Testis (tissue), 2 donors: ENCODE measurements at regions not wholly inside any gene's neighbourhood (a gene's known extent, or its start where the extent isn't known, plus 50 kb on each side); places are given as distances from the start of the nearest gene placed in this dataset.

Experiments used
- DNase-seq: peaks from one replicate; pipeline ENCODE4 v3.0.0-alpha.2; 2019
- H3K27ac ChIP-seq, 2 donors: fragments of 200-600 bp; sonication (generic); one replicate each; pipeline ENCODE4 v1.5.1; 2019
- H3K27me3 ChIP-seq: fragments of 200-600 bp; sonication (generic); one replicate; pipeline ENCODE4 v1.5.1; 2019
- H3K36me3 ChIP-seq: fragments of 200-600 bp; sonication (generic); one replicate; pipeline ENCODE4 v1.5.1; 2017; ENCODE audit warnings: low read depth; ENCODE audit errors: missing control alignments
- H3K4me1 ChIP-seq: fragments of 200-600 bp; sonication (generic); one replicate; pipeline ENCODE4 v1.5.1; 2019
- H3K4me3 ChIP-seq, 2 donors: fragments of 200-600 bp; sonication (generic); one replicate each; pipeline ENCODE4 v1.5.1; 2017 to 2019
- H3K9me3 ChIP-seq: fragments of 200-600 bp; sonication (generic); one replicate; pipeline ENCODE4 v1.5.1; 2017
- POLR2A ChIP-seq: fragments of 450-650 bp; IDR thresholded peaks from one replicate; pipeline ENCODE4 v1.6.1; 2017; ENCODE audit warnings: antibody characterized with exemption, mild to moderate bottlenecking, moderate library complexity
- WGBS, 2 donors: methylation state at CpG; one replicate each; pipeline ENCODE4 v1.1.5; 2018; 5-methylcytosine and 5-hydroxymethylcytosine counted together
- intact Hi-C: fragments of 100-400 bp; cut with DNase I; formaldehyde crosslinking; loops from one replicate; pipeline ENCODE4 v1.15.1; 2023; ENCODE audit warnings: low total_unique reads
- TF ChIP-seq, protein P1 (sequence below), 3 experiments: fragments of 450-650 bp in 2 of 3; fragments of 200-600 bp in 1 of 3; sonication (generic) in 1 of 3; IDR thresholded peaks; one replicate each; pipeline ENCODE4 v1.5.1; 2016 to 2019; ENCODE audit warnings: antibody characterized with exemption in 3 of 3, mild to moderate bottlenecking in 2 of 3, moderate library complexity in 1 of 3

- Histone ChIP-seq H3K27ac (no peak overlapping the region), H3K4me3 (no peak overlapping the region), H3K9me3 (no peaks in the 10 kb centered on the region), H3K36me3 (no peaks in the 10 kb centered on the region), H3K4me1 (no peaks in the 10 kb centered on the region), H3K27me3 (no peaks in the 10 kb centered on the region)
- intact Hi-C loops: no loop called here
- no peak for TF ChIP-seq POLR2A
- TF ChIP-seq, protein P1, sequence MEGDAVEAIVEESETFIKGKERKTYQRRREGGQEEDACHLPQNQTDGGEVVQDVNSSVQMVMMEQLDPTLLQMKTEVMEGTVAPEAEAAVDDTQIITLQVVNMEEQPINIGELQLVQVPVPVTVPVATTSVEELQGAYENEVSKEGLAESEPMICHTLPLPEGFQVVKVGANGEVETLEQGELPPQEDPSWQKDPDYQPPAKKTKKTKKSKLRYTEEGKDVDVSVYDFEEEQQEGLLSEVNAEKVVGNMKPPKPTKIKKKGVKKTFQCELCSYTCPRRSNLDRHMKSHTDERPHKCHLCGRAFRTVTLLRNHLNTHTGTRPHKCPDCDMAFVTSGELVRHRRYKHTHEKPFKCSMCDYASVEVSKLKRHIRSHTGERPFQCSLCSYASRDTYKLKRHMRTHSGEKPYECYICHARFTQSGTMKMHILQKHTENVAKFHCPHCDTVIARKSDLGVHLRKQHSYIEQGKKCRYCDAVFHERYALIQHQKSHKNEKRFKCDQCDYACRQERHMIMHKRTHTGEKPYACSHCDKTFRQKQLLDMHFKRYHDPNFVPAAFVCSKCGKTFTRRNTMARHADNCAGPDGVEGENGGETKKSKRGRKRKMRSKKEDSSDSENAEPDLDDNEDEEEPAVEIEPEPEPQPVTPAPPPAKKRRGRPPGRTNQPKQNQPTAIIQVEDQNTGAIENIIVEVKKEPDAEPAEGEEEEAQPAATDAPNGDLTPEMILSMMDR (IDR thresholded peaks at IDR 0.05): no peak
- DNase-seq: no peak
These were observed 181.8 kb upstream of the FERD3L start for GRCh38 chr7:19327018-19327417.

DNA sequence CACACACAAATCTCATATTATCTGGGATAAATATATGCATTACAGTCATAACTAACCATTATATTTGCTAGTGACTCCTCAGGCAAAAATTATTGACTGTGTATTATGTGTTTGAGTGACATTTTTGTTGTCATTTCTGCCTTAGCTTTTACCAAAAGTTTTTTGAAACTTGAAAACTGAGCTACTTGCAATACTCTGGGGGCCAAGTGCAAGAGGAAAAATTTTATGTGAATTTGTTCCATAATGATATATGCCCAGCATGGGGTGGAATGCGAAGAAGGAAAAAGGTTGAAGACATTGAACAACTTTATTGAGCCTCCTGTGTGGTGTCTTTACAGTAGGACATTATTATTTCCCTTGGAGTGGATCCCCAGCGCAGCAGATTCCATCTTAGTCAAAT is 176.8 kb upstream of the FERD3L start:
- Histone ChIP-seq H3K27me3 (no peaks in the 10 kb centered on the region), H3K9me3 (no peaks in the 10 kb centered on the region), H3K27ac (no peak overlapping the region), H3K4me3 (no peak overlapping the region), H3K4me1 (no peaks in the 10 kb centered on the region), H3K36me3 (no peaks in the 10 kb centered on the region)
- 86 to 87% methylated on average over 2 of the region's 2 CpGs for WGBS, 2 donors
- intact Hi-C loops: no loop called here
- no peak for TF ChIP-seq POLR2A
- TF ChIP-seq, protein P1 (IDR thresholded peaks at IDR 0.05): no peak
- DNase-seq: no peak

GRCh38 chr7:19318287-19318686 is 173.1 kb upstream of the FERD3L start:
- 94 to 97% methylated on average over 5 of the region's 5 CpGs for WGBS, 2 donors
- intact Hi-C loops: no loop called here
- no peak for DNase-seq
- Histone ChIP-seq H3K4me3 (no peak overlapping the region), H3K4me1 (no peaks in the 10 kb centered on the region), H3K27me3 (no peaks in the 10 kb centered on the region), H3K36me3 (no peaks in the 10 kb centered on the region), H3K27ac (no peak overlapping the region), H3K9me3 (no peaks in the 10 kb centered on the region)
- TF ChIP-seq, protein P1 (IDR thresholded peaks at IDR 0.05): no peak
- no peak for TF ChIP-seq POLR2A

DNA sequence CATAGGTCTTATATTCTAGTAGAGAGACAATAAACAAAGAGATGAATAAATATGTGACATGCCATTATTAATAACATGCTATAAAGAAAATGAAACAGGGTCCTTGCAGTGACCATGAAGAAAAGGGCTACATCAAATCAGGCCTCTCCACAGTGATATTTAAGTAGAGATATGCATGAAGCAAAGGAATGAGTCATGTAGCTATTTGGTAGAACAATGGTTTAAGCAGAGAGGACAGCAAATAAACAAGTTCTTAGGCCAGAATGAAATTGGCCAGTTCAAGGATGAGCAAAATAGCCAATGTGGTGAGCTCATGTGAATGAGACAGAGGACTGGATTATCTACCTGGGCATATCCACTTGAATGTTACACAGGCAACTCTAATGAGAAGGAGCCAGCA is 172.2 kb upstream of the FERD3L start:
- Histone ChIP-seq H3K27ac (no peak overlapping the region), H3K27me3 (no peaks in the 10 kb centered on the region), H3K9me3 (no peaks in the 10 kb centered on the region), H3K36me3 (no peaks in the 10 kb centered on the region), H3K4me1 (no peaks in the 10 kb centered on the region), H3K4me3 (no peak overlapping the region)
- DNase-seq: no peak
- intact Hi-C loops: no loop called here
- TF ChIP-seq POLR2A: no peak
- TF ChIP-seq, protein P1 (IDR thresholded peaks at IDR 0.05): no peak

DNA sequence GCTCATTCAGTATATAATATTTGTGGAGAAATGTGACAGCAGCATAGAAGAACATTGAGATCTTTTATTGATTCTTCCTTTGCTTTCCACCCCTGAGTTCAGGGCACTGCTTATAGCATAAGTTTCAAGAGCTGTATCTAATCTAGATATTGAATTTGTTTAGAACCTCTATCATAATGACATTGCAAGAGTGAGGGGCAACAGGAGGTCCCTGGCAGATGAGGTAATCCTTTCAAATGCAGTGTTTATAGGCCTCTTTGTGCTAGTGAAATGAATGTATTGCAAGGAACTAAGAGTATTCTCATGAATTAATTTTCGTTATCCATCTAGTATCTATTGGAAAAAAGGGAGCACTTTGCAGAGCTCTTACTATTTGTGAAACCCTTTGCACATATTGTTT is 167.2 kb upstream of the FERD3L start:
- Histone ChIP-seq H3K27me3 (no peaks in the 10 kb centered on the region), H3K9me3 (no peaks in the 10 kb centered on the region), H3K36me3 (no peaks in the 10 kb centered on the region), H3K4me1 (no peaks in the 10 kb centered on the region), H3K4me3 (no peak overlapping the region), H3K27ac (no peak overlapping the region)
- intact Hi-C loops: no loop called here
- DNase-seq: no peak
- WGBS, 2 donors: 88 to 89% methylated on average over 1 of the region's 1 CpG
- TF ChIP-seq, protein P1 (IDR thresholded peaks at IDR 0.05): no peak
- no peak for TF ChIP-seq POLR2A
